ENCODE measurements at regions not wholly inside any gene's neighbourhood (a gene's known extent, or its start where the extent isn't known, plus 50 kb on each side); places are given as distances from the start of the nearest gene placed in this dataset.

- DNase-seq, result no peak
These were observed 86.4 kb downstream of the FOXL1 start for GRCh38 chr16:86664522-86665318.

DNA sequence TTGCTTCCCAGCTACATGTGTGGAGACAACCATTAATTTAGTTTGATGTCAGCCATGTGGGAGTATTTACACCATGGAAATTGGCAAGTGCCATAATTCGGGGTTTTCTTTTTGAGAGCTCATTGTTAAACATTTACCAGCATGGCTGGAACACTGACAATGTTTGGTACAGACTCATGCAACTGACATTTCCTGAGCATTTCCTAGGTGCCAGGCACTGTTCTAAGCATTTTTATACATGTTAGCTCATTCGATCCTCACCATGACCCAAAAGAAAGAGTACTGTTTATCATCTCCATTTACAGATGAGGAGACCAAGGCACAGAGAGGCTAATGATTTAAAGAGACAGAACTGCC, 86.9 kb downstream of the FOXL1 start:
- DNase-seq, result no peak

- no peak for DNase-seq
These were observed 87.6 kb downstream of the FOXL1 start for GRCh38 chr16:86665929-86666328.

DNA sequence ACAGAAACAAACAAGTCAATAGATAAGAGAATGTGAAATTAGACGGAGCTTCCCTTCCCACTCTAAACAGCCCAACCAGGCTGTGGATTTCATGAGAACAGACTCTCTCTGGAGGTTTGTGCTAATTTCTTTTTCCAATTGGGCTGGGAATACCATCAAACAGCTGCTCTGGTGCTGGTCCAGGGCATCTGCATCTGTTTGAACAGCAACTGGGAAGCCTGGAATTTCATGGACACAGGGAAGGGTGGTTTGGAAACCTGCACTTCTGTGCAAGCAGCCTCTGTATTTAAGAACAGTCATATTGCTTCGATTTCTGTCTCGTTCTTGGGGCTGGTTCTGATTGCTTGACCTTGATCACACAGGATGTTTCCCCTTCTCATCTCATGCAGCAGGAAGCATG, 88.7 kb downstream of the FOXL1 start:
- DNase-seq, result no peak

- no peak for DNase-seq
These were observed 90.0 kb downstream of the FOXL1 start for GRCh38 chr16:86668136-86668910.

- no peak for DNase-seq
These were observed 91.0 kb downstream of the FOXL1 start for GRCh38 chr16:86669285-86669805.

DNA sequence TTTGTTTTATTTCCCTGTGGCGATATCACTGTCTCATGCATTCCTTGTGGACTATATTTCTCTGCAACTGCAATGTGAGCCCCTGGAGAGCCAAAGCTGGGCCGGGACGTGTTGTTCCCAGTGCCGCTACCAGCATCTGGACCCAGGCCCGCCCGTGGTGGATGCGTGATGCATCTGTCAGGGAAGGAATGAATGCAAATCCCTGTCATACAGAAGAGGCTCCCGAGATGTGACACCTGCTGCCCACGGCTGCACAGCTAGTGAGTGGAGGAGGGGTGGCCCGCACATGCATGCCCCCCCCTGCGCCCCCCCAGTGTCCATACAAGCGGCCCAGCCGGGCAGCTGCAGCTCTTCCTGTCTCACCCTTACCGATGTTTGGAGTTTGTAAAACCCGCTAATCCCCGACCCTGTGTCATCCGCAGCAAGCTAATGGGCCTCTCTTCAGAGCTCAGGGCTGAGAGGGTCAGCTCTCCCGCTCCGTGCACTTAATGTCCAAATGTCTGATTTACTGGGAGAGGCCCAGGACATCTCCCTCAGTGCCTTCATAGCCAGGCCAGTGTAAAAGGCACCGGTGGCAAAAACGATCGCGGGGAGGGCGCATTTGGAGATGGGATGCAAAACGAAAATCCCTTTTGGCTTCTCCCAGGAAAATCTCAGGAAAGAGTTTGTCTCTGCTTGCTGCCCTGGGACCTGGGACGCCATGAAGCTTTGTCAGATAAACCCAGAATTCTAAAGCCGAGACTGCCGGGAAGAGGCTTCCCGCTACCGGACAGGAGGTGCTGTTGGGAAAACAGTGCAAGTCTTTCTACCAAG, 91.8 kb downstream of the FOXL1 start:
- no peak for DNase-seq

- DNase-seq, result no peak
These were observed 92.4 kb downstream of the FOXL1 start for GRCh38 chr16:86670750-86671234.

- DNase-seq, result no peak
These were observed 93.3 kb downstream of the FOXL1 start for GRCh38 chr16:86671486-86672178.

GRCh38 chr16:86672179-86672863, 94.0 kb downstream of the FOXL1 start:
- DNase-seq, result no peak

GRCh38 chr16:86673090-86673955, 95.0 kb downstream of the FOXL1 start:
- DNase-seq, result no peak

- no peak for DNase-seq
These were observed 95.7 kb downstream of the FOXL1 start for GRCh38 chr16:86673956-86674453.

DNA sequence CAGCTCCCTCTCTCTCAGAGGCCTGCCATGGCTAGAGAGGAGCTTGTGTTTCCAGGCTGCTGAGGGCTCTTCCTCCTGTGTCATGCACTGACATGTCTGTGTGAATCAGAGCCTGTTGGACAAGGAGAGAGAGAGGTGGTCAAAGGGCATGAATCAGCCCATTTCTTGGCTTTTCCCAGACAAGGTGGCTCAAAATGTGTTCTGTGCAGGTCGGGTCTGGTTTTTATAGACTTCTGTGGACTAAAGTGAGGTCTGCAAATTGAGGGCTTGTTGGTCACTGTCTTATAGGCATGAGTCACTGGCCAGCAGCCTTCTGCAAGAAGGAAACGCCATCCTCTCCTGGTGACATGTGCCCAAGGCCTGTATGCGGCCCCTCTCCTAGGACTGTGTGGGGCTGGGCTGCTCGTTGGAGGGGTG, 97.9 kb downstream of the FOXL1 start:
- no peak for DNase-seq

DNA sequence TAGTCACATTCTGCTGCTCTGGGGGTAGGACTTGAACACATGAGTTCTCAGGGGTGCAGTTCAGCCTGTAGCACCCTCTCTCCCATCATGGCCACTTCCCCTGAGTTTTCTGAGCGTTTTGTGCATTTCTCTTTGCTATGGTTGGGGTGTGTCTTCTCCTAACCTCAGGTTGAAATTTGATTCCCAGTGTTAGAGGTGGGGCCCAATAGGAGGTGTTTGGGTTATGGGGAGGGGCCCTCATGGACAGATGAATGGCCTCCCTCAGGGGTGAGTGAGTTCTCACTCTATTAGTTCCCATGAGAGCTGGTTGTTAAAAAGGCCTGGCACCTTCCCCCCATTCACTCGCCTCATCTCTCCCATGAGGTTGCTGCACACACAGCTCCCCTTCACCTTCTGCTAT, 101.1 kb downstream of the FOXL1 start:
- no peak for DNase-seq

- no peak for DNase-seq
These were observed 101.8 kb downstream of the FOXL1 start for GRCh38 chr16:86680162-86680561.

DNA sequence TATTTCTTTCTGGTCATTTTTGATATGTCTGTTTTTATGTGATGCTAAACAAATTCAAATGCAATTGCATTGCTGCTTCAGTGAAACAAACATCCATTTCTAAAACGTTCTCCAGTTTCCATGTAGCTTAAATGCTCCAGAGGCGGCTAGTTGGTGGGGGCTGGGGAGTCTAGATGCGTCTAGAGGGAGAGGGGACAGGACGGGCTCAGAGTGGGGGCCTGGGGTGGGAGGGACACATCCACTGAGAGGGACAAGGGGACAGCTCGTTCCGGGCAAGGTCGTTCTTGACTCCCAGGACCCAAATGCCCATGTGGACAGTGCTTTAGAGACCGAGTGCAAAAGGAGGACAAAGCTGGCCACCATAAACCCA, 102.3 kb downstream of the FOXL1 start:
- DNase-seq, result no peak

DNA sequence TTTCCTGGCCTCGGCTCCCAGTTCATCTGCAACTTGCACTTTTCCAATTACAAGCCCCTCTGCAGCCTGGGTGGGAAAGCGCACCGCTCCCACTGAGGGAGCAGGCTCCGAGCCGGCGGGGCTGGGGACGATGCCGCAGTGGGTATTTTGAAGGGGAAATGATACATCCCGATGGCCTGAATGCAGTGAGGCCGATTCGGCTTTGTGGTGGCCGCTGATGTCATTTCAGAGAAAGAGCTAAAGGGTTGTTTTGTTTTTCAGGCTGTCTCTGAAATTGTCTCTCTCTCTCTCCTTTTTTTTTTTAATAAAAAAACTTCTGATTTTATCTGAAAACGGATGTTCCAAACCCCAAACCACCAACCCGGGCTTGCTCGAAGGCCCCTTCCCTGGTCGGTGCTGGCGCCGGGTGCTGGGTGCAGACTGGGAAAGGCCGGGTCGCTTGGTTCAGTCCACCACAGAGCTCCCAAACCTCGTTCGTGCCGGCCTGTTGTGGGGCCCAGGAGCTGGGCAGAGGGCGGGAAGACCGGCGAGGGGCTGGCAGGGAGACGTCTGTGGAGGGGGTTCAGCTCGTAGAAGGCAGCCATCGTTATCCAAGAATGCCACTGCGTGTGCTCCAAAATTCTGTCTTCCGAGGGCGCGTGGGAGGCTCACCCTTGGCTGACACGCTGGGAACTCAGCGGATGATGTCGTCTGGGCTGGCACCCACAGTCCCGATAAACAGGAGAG, 102.8 kb downstream of the FOXL1 start:
- no peak for DNase-seq

DNA sequence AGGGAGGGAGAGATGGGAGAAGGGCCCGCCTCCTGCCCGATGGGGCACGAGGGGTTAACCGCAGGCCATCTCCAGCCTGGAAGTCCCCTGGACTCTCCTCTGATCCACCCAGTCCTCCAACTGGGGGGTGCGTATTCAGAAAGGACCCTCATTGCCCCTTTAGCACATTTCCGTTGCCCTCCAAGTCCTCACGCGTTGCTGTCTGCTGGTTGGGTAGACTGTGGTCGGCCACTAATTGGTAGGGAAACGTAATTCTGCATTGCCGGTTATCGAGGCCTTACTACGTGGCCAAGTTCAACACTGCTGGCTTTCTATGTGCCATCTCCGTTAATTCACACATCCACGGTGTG, 103.4 kb downstream of the FOXL1 start:
- no peak for DNase-seq

- no peak for DNase-seq
These were observed 104.0 kb downstream of the FOXL1 start for GRCh38 chr16:86682219-86682904.

Measured in NCI-H526 treated with DMSO at 0.1 percent for 48 hours (cell line).